IMR-90 (cell line): ENCODE measurements at regions not wholly inside any gene's neighbourhood (a gene's known extent, or its start where the extent isn't known, plus 50 kb on each side); places are given as distances from the start of the nearest gene placed in this dataset.

Source experiments
- ATAC-seq: fragments of 200-7000 bp; cut with Tn5 transposase; 2 replicates; pipeline ENCODE4 v1.9.1; 2020; ENCODE audit warnings: low read depth, mild to moderate bottlenecking, moderate library complexity
- BruUV-seq: library from RNA; stranded (reverse); fragments of 400-500 nt; replicated peaks from 2 replicates; lab custom pipeline; 2021; lab: Mats Ljungman, UMichigan
- CTCF ChIA-PET: fragments of 300-600 bp; formaldehyde crosslinking; extraction: SDS; loops from one replicate; lab custom pipeline; 2021; ENCODE audit warnings: antibody characterized with exemption; lab: Yijun Ruan, JAX
- POLR2A ChIA-PET: fragments of 300-600 bp; sonication (Branson Sonifier 250); formaldehyde crosslinking; loops from one replicate; lab custom pipeline; 2022; ENCODE audit warnings: antibody characterized with exemption; ENCODE audit not compliant: unreplicated experiment; lab: Charles Lee
- DNase-seq: peaks from one replicate; pipeline ENCODE4 v3.0.0; 2013
- H2AFZ ChIP-seq: replicated peaks from 2 replicates; pipeline ENCODE3; 2013; ENCODE audit warnings: low read length, mild to moderate bottlenecking; ENCODE audit not compliant: poor library complexity
- H2AK5ac ChIP-seq: 2 replicates; pipeline ENCODE4 v1.6.1; 2013; ENCODE audit warnings: low read depth, low read length, inconsistent platforms
- H2AK9ac ChIP-seq: replicated peaks from 2 replicates; pipeline ENCODE3; 2013; ENCODE audit warnings: mild to moderate bottlenecking, low read depth, low read length, moderate library complexity; ENCODE audit not compliant: poor library complexity
- H2BK120ac ChIP-seq: 2 replicates; pipeline ENCODE4 v1.6.1; 2013; ENCODE audit warnings: low read depth, low read length, inconsistent platforms
- H2BK15ac ChIP-seq: 3 replicates; pipeline ENCODE4 v1.6.1; 2013; ENCODE audit warnings: low read depth, low read length, inconsistent platforms
- H2BK20ac ChIP-seq: 2 replicates; pipeline ENCODE4 v1.6.1; 2013; ENCODE audit warnings: low read depth, mild to moderate bottlenecking, inconsistent platforms, low read length, moderate library complexity
- H2BK5ac ChIP-seq: 2 replicates; pipeline ENCODE4 v1.6.1; 2013; ENCODE audit warnings: mild to moderate bottlenecking, low read depth, low read length, inconsistent platforms; ENCODE audit not compliant: poor library complexity, severe bottlenecking
- H3K14ac ChIP-seq: replicated peaks from 2 replicates; pipeline ENCODE4 v1.6.1; 2013; ENCODE audit warnings: low read depth, low read length, inconsistent platforms
- H3K18ac ChIP-seq: 2 replicates; pipeline ENCODE4 v1.6.1; 2013; ENCODE audit warnings: low read depth, low read length, control low read depth
- H3K23ac ChIP-seq: 2 replicates; pipeline ENCODE4 v1.6.1; 2013; ENCODE audit warnings: low read depth, low read length, inconsistent platforms
- H3K27ac ChIP-seq: 2 replicates; pipeline ENCODE4 v1.5.1; 2013; ENCODE audit warnings: mild to moderate bottlenecking, control low read depth, low read length; ENCODE audit not compliant: insufficient read depth
- H3K27me3 ChIP-seq: 2 replicates; pipeline ENCODE4 v1.6.1; 2013; ENCODE audit warnings: low read length; ENCODE audit not compliant: control insufficient read depth, insufficient read depth
- H3K36me3 ChIP-seq: 2 replicates; pipeline ENCODE4 v1.6.1; 2013; ENCODE audit warnings: low read length, mixed read lengths; ENCODE audit not compliant: control insufficient read depth, insufficient read depth
- H3K4ac ChIP-seq: 2 replicates; pipeline ENCODE4 v1.6.1; 2013; ENCODE audit warnings: low read depth, low read length, inconsistent platforms
- H3K4me1 ChIP-seq: 2 replicates; pipeline ENCODE4 v1.6.1; 2013; ENCODE audit warnings: low read length, mixed read lengths; ENCODE audit not compliant: control insufficient read depth, insufficient read depth
- H3K4me2 ChIP-seq: 2 replicates; pipeline ENCODE4 v1.6.1; 2013; ENCODE audit warnings: low read depth, mild to moderate bottlenecking, control low read depth, low read length, moderate library complexity
- H3K4me3 ChIP-seq: 2 replicates; pipeline ENCODE4 v1.5.1; 2013; ENCODE audit warnings: low read depth, mild to moderate bottlenecking, control low read depth, low read length, moderate library complexity; ENCODE audit not compliant: insufficient read depth
- H3K56ac ChIP-seq: 2 replicates; pipeline ENCODE4 v1.6.1; 2013; ENCODE audit warnings: low read length, inconsistent platforms; ENCODE audit not compliant: insufficient read depth; ENCODE audit errors: extremely low read depth
- H3K79me1 ChIP-seq, 2 experiments: 2 replicates each; pipeline ENCODE4 v1.6.1; 2013; ENCODE audit warnings: low read length in 2 of 2, inconsistent platforms in 1 of 2, low read depth in 1 of 2
- H3K9ac ChIP-seq: 2 replicates; pipeline ENCODE4 v1.6.1; 2013; ENCODE audit warnings: low read depth, low read length, control low read depth
- H3K9me1 ChIP-seq: 2 replicates; pipeline ENCODE4 v1.6.1; 2013; ENCODE audit warnings: low read length, inconsistent platforms; ENCODE audit not compliant: insufficient read depth
- H3K9me3 ChIP-seq: 2 replicates; pipeline ENCODE4 v1.6.1; 2013; ENCODE audit warnings: low read length; ENCODE audit not compliant: control insufficient read depth, insufficient read depth
- H4K20me1 ChIP-seq: 2 replicates; pipeline ENCODE4 v1.6.1; 2013; ENCODE audit warnings: low read length, inconsistent platforms; ENCODE audit not compliant: insufficient read depth
- H4K5ac ChIP-seq: 2 replicates; pipeline ENCODE4 v1.6.1; 2013; ENCODE audit warnings: mild to moderate bottlenecking, low read depth, low read length, control low read depth
- H4K8ac ChIP-seq, 2 experiments: 2 replicates each; pipeline ENCODE4 v1.6.1; 2013; ENCODE audit warnings: low read depth in 2 of 2, low read length in 2 of 2, control low read depth in 1 of 2, inconsistent platforms in 1 of 2
- H4K91ac ChIP-seq: 2 replicates; pipeline ENCODE4 v1.6.1; 2013; ENCODE audit warnings: low read depth, low read length, inconsistent platforms; ENCODE audit not compliant: insufficient read depth
- CTCF ChIP-seq: conservative IDR thresholded peaks from 2 replicates; pipeline ENCODE4 v1.5.1; 2012; ENCODE audit warnings: mild to moderate bottlenecking, low read depth, low read length, improper control_type of control experiment
- ELK1 ChIP-seq: fragments of 150-350 bp; IDR thresholded peaks from 2 replicates; pipeline ENCODE4 v1.6.1; 2016; ENCODE audit warnings: low read depth, mild to moderate bottlenecking, low read length, moderate library complexity, borderline replicate concordance
- FOS ChIP-seq: fragments of 150-350 bp; IDR thresholded peaks from 2 replicates; pipeline ENCODE4 v1.6.1; 2016; ENCODE audit warnings: low read depth, low read length
- MAFK ChIP-seq: IDR thresholded peaks from 2 replicates; pipeline ENCODE4 v1.6.1; 2012; ENCODE audit warnings: low read depth, low read length, improper control_type of control experiment
- MXI1 ChIP-seq: IDR thresholded peaks from 2 replicates; pipeline ENCODE4 v1.6.1; 2012; ENCODE audit warnings: low read depth, mild to moderate bottlenecking, low read length, moderate library complexity, borderline replicate concordance
- POLR2A ChIP-seq: IDR thresholded peaks from 2 replicates; pipeline ENCODE4 v1.6.1; 2012; ENCODE audit warnings: mild to moderate bottlenecking, low read depth, low read length
- RFX5 ChIP-seq: IDR thresholded peaks from 2 replicates; pipeline ENCODE4 v1.8.0; 2012; ENCODE audit warnings: low read depth, mild to moderate bottlenecking, low read length, moderate library complexity
- SMC3 ChIP-seq: fragments of 150-350 bp; IDR thresholded peaks from 2 replicates; pipeline ENCODE4 v1.6.1; 2016; ENCODE audit warnings: low read depth, mild to moderate bottlenecking, antibody characterized with exemption, low read length, moderate library complexity
- WGBS, 2 experiments: methylation state at CpG; one replicate each; pipeline versions ENCODE4 v1.1.5 to v1.1.7; 2013; ENCODE audit warnings: missing lambda C conversion rate in 2 of 2; ENCODE audit not compliant: insufficient read length in 1 of 2; ENCODE audit errors: extremely low coverage in 2 of 2; 5-methylcytosine and 5-hydroxymethylcytosine counted together
- dilution Hi-C: fragments of 300-500 bp; cut with HindIII; formaldehyde crosslinking; loops from one replicate; pipeline ENCODE4 v1.14.3; 2018; ENCODE audit warnings: low sequenced_read_pairs; ENCODE audit not compliant: unreplicated experiment
- in situ Hi-C: fragments of 300-500 bp; cut with MboI; formaldehyde crosslinking; loops from 3 replicates; pipeline ENCODE4 v1.14.3; 2019; ENCODE audit warnings: low sequenced_read_pairs, inconsistent platforms, mixed read lengths
- intact Hi-C: fragments of 100-400 bp; cut with micrococcal nuclease; formaldehyde crosslinking; loops from 2 replicates; pipeline ENCODE4 v1.10.0; 2022

- TF ChIP-seq CTCF, result no peak
These were observed 261.0 kb upstream of the KIF2A start (continued) for GRCh38 chr5:62044989-62045388.

GRCh38 chr5:62046191-62046590 lies 259.8 kb upstream of the KIF2A start:
- Histone ChIP-seq H2AK9ac (no peak overlapping the region), H3K9ac (no peak overlapping the region), H3K4me3 (no peak overlapping the region), H3K56ac (no peak overlapping the region), H3K14ac (no peak overlapping the region), H3K4ac (no peak overlapping the region), H4K20me1 (no peaks in the 10 kb centered on the region), H3K79me1 (no peaks in the 10 kb centered on the region), H2AFZ (no peak overlapping the region), H2AK5ac (no peak overlapping the region), H2BK20ac (no peak overlapping the region), H2BK5ac (no peak overlapping the region), H3K27me3 (no peaks in the 10 kb centered on the region), H3K23ac (no peak overlapping the region), H3K36me3 (no peaks in the 10 kb centered on the region), H3K4me1 (no peaks in the 10 kb centered on the region), H3K18ac (no peak overlapping the region), H3K9me1 (no peaks in the 10 kb centered on the region), H2BK120ac (no peak overlapping the region), H3K4me2 (no peak overlapping the region), H4K8ac (no peak overlapping the region), H4K91ac (no peak overlapping the region), H3K9me3 (no peaks in the 10 kb centered on the region), H2BK15ac (no peak overlapping the region), H3K27ac (no peak overlapping the region), H4K5ac (no peak overlapping the region)
- TF ChIP-seq MXI1, result no peak
- no peak for TF ChIP-seq ELK1
- no peak for TF ChIP-seq MAFK
- no peak for TF ChIP-seq POLR2A
- TF ChIP-seq FOS, result no peak
- no peak for TF ChIP-seq CTCF
- TF ChIP-seq RFX5, result no peak
- no peak for TF ChIP-seq SMC3
- intact Hi-C loops (no loop called here), in situ Hi-C loops (no loop called here), dilution Hi-C loops (no loop called here)
- ATAC-seq, result no peak
- POLR2A ChIA-PET, result no interaction called here
- BruUV-seq, result no TSS peak
- CTCF ChIA-PET, result no interaction called here
- no CpG with 5 or more reads among the region's 1 CpG for WGBS, 2 experiments
- no peak for DNase-seq
